PFSK-1 (cell line): ENCODE measurements at regions not wholly inside any gene's neighbourhood (a gene's known extent, or its start where the extent isn't known, plus 50 kb on each side); places are given as distances from the start of the nearest gene placed in this dataset.

Experiments
- FOXP2 ChIP-seq: optimal IDR thresholded peaks from 2 replicates; pipeline ENCODE3; 2011; ENCODE audit warnings: borderline replicate concordance, control low read depth, inconsistent platforms; ENCODE audit not compliant: insufficient read depth; ENCODE audit errors: extremely low read length, extremely low read depth
- TF ChIP-seq, protein P1 (sequence below), 2 experiments: IDR thresholded peaks; 2 replicates each; pipeline versions ENCODE4 v1.6.1 to v1.8.0; 2011 to 2012; ENCODE audit warnings: low read depth in 2 of 2, low read length in 2 of 2, control low read depth in 1 of 2, inconsistent platforms in 1 of 2, mild to moderate bottlenecking in 1 of 2, moderate library complexity in 1 of 2; ENCODE audit not compliant: insufficient read depth in 1 of 2

GRCh38 chr5:124865066-124865465, 118.6 kb upstream of the ZNF608 start:
- TF ChIP-seq, protein P1, sequence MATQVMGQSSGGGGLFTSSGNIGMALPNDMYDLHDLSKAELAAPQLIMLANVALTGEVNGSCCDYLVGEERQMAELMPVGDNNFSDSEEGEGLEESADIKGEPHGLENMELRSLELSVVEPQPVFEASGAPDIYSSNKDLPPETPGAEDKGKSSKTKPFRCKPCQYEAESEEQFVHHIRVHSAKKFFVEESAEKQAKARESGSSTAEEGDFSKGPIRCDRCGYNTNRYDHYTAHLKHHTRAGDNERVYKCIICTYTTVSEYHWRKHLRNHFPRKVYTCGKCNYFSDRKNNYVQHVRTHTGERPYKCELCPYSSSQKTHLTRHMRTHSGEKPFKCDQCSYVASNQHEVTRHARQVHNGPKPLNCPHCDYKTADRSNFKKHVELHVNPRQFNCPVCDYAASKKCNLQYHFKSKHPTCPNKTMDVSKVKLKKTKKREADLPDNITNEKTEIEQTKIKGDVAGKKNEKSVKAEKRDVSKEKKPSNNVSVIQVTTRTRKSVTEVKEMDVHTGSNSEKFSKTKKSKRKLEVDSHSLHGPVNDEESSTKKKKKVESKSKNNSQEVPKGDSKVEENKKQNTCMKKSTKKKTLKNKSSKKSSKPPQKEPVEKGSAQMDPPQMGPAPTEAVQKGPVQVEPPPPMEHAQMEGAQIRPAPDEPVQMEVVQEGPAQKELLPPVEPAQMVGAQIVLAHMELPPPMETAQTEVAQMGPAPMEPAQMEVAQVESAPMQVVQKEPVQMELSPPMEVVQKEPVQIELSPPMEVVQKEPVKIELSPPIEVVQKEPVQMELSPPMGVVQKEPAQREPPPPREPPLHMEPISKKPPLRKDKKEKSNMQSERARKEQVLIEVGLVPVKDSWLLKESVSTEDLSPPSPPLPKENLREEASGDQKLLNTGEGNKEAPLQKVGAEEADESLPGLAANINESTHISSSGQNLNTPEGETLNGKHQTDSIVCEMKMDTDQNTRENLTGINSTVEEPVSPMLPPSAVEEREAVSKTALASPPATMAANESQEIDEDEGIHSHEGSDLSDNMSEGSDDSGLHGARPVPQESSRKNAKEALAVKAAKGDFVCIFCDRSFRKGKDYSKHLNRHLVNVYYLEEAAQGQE (IDR thresholded peaks at IDR 0.05; ENCODE audit: insufficient read depth in 1 of 2, low read depth in 2 of 2, low read length in 2 of 2) = no peak
- TF ChIP-seq FOXP2 = no peak
